Stimulated activated CD8-positive, alpha-beta memory T cell treated with anti-CD3 and anti-CD28 coated beads, Interleukin-4, amount 100 ng/mL, for 24 hours (primary cell): ENCODE measurements at regions not wholly inside any gene's neighbourhood (a gene's known extent, or its start where the extent isn't known, plus 50 kb on each side); places are given as distances from the start of the nearest gene placed in this dataset.
"Not testable (repeated sequence)": the region's sequence is repeated elsewhere in the genome, so short reads cannot be mapped to it uniquely, and the experiment has no call there.

Experiments used
- DNase-seq: peaks from one replicate; pipeline ENCODE4 v3.0.0-alpha.2; 2020; ENCODE audit warnings: low read depth

DNA sequence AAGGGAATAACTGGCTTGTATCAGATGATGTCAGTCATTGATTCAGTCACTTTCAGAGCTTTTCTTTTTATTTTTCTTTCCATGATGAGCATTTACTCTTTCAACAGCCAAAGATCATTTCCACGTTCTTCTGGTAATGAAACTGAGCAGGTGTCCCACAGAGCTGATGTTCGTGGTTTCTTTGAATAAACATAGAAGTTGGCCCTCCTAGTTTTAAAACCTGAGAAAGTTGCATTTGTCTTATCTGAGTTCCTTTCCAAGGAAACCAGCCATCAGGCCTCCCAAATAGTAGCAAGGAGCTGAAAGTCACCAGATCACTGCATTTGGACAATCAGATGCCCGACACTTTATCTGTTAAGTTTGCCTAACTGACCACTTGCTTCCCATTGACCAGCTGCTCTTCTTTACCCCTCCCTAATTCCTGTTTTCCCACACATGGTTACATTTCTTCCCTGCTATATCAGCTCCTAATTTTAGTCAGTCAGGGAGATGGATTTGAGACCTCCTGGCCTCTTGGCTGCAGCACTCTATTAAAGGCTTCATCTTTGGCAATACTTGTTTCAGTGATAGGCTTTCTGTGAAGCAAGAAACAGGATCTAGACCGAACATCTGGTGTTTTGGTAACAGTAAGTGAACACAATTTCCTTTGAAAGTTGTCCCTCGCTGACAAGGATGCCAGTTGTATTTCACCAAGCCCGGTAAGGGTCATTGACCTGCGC lies 420.8 kb downstream of the CHSY3 start:
- no peak for DNase-seq

DNA sequence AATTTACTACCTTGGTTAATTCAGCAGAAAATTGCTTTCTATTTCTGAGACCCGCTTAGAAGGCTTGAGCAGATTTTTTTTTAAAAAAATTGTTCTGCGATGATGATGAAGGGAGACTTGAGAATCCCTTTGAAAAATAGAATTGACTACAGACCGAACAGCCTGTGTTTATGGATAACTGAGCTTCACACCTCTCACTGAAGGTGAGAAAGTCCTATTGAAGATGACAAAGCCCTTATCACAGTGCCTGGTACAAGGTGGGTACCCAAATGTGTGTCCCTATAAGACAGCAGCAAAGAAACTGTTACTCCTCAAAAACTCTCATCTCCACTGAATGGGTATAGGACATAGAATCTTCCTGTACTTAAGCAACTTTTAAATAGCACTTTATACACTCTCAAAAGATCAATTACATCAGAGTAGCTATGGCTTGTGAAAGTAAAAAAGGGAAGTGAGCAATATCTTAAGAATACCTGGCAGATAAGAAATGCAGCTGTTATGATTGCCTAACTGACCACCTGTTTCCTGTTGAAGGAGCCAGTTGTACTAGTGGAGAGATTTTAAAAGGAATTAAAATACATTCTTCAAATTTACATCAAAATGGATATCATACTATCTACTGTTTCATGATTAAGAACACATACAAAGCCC lies 419.7 kb downstream of the CHSY3 start:
- no peak for DNase-seq

DNA sequence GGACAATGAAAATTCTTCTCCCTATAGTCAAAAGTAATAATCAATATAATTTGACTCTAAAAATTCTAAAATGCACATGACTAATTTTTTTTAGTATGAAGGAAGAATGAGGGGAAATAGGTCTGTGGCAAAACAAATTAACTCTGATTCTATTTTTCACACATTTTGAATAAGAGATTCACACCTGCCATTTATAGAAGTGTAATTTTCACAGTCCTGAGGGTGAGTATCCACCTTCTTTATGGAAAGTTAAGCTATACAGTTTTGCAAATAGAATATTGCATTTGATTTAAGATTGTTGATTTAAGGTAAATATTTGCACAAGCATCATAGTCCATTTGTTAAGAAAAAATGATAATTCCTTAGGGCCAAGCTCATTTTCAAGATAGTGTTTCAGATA lies 417.7 kb downstream of the CHSY3 start:
- no peak for DNase-seq

DNA sequence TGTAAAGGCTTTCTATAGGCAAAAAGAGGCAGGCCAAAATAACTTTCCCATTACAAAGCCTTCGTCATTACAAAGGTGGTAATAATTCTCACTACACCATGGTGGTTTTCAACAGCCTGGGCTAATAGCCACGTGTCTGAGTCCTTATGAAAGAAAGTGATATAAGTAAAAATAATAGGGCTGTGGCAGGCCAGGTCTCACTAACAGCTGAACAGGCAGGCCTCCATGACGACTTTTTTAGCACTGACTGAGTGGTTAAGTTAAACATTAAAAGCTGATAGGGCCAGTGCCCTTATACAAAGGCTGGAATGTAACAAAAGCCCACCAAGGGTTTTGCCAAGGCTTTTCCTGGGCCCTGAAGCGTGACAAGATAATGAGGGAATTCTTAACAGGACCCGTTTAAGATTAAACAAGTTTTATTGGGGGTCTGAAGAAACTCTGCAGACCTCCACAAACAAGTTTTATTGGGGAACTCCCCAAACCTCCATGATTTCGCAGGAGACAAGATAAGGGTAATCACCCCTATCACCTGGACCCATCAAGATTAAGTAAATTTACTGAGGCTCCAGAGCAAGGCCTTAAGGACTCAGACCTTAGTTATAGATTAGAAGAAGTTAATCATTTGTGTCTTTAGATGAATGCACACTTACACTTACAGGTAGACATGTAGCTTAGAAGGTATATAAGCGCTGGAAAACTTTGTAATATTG lies 412.9 kb downstream of the CHSY3 start:
- no peak for DNase-seq

DNA sequence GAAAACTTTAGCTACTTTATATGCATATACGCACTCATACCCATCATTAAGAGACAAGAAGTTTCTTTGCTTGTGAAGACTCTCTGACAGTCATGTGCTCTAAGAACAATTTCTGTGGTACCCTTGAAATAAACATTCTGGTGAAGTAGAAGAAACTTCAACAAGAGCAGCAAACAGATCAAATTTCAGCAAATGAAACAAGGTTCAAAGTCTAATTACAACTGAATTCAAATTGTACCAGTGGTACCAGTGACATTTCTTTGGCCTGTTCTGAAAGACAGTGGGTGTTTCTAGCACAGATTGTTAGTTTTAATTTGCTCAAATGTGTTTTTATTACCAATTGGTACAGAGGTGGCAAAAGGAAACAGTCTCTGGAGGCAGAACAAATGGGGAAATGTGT lies 391.0 kb downstream of the CHSY3 start:
- no peak for DNase-seq

DNA sequence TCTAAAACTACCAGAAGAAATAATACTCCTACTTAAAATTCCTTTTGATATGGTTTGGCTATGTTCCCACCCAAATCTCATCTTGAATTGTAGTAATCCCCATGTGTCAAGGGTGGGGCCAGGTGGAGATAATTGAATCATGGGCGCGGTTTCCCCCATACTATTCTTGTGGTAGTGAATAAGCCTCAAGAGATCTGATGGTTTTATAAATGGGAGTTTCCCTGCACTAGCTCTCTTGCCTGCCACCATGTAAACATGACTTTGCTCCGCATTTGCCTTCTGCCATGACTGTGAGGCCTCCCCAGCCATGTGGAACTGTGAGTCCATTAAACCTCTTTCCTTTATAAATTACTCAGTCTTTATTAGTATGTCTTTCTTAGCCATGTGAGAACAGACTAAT lies 390.5 kb downstream of the CHSY3 start:
- not testable (repeated sequence) for DNase-seq

DNA sequence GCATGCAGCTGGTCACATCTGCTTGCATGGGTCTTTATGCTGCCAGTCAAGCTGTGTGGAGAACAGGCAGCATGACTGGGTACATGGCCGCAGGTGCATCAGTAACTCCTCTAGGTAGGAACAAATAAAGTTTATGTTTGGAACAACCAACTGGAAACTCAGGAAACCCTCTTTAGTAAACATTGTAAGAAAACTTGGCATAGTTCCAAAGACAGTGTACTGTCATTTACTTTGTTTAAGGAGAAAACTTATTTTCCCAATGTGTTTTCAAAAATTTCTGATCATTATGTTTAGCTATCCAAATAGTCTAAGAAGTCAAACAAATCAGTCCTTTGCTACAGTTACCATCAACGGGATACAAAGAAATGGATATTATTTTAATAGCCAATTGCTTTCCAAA lies 386.0 kb downstream of the CHSY3 start:
- no peak for DNase-seq

DNA sequence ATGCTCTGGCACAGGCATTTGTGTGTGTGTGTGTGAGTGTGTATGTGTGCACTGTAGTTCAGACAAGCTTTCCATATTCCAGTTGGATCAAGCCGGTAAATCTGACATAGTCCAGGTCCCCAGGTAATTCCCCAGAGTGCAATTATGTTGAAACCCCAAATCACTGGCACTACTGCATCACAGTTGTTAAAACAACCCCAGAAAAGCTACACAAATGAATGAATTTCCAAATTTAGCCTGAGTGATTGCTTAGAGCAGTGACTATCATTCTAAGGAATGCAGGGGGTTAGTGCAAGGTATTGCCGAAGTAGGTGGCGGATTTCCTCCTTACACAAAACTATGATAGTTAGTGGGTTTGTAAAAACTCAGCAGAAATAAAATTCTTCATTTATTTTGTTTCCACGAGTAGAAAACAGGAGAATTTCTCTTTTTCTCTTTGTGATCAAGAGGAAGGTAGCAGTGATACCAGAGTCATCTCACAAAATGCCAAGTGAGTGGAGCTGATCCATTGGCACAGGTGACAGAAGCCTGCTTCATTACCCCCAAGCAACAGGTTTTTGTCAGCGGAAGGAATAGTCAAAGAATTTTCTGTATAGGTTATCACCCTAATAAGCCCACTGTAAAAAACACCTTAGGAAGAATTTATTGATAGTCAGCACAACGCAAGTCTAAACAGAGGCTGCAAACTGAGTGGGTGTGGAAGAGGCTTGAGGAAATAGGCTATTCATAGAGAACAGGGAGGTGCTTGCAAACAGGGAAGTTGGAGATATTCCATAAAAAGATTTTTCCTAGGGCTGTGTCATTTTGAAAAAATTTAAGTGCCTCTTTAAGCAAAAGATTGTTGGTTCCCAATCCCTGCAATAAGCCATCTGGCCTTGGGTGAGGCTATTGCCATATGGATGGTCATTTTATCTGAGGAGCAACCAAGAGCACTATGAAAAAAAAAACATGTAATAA lies 385.1 kb downstream of the CHSY3 start:
- DNase-seq, result no peak

DNA sequence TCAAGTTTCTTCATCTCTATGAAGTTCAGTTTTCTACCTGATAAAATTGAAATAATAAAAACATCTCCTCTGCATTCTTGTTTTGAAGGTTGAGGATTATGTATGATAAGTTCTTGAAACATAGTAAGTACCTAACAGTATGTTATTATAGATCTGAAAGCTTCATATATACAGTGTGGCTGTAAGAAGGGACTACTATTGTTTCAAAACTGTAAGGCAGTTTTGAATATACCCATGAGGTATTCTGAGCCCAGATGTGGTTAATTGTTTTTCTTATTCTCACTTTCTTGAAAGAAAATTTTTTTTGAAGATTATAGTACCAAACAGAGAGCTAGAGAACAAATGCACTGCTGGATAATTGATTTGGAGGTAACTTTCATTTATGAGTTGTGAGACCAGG lies 383.2 kb downstream of the CHSY3 start:
- DNase-seq, result no peak

- no peak for DNase-seq
Observed at GRCh38 chr5:130286971-130287370, 382.7 kb downstream of the CHSY3 start.

DNA sequence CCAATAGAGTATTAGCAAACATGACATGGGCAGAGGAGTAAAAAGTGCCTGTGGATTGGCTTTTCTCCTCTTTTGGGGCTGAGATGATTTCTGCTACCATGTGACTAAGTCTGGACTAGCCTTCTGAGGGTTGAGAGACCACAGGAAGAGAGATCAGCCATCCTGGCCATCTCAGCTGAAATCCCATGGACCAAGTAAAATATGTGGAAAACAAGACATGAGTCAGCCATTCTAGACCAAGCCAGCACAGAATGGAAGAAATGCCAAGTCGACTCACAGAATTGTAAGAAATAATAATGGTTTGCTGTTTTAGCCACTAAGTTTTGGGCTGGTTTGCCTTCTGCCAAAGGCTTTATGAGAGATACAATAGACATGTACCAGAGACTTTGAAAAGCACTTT lies 377.8 kb downstream of the CHSY3 start:
- DNase-seq, result no peak

DNA sequence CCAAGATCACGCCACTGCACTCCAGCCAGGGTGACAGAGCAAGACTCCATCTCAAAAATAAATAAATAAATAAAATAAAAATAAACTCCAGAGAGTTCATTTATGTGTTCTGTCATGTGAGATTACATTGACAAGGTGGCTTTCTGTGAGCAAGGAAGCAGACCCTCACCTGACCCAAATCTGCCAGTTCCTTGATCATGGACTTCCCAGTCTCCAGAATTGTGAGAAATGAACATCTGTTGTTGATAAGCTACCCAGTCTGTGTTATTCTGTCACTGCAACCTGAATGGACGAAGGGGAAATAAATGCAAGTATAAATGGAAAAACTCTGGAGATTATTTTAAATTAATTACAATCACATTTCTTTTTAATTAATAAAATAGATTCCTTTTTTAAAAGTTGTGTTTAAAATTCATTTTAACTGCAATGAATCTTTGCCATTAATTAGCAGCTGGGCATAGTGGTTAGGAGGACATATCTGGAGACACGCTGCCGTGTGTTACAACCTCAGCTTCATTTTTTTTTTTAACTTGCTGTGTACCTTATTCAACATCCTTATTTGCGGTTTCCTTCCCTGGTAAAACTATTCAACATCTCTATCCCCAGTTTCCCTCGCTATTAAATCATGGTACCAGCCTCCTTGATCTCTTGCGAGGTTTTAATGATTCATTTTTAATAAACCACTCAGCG lies 376.4 kb downstream of the CHSY3 start:
- no peak for DNase-seq

DNA sequence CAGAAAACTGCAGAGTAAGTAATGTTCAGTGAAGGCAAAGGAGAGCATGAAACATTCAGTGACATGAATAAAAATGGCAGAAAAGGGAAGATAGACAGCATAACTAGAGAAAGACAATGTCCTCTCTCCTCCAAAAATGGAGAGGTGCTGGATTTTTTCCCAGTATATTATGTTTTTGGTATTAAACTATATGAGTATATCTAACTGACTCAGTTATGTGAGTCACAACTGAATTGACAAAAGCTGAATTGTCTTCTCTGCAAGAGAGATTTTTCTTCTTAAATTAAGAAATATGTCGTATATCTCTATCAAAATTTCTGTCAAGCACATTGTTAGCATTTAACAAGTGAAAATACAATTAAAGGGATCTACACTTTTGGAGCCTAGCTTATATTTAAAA lies 375.1 kb downstream of the CHSY3 start:
- no peak for DNase-seq

DNA sequence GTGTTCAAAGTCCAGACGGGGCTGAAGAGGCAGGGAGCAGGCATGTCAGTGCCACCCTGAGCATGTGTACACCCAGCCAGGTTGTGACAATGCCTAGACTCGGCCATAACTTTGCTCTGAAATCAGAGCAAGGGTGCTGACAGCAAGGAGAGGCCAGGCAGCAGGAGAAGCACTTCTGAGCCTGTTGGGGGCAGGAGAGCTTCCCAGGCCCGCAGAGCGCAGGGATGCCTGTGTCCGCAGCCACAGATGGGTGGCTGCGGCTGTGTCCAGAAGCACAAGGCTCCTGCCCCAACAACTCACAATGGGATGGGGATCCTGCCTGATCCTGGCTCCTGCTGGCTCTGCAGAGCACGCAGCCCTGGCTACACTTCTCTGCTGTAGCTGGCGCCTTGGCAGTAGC lies 373.9 kb downstream of the CHSY3 start:
- DNase-seq, result no peak

DNA sequence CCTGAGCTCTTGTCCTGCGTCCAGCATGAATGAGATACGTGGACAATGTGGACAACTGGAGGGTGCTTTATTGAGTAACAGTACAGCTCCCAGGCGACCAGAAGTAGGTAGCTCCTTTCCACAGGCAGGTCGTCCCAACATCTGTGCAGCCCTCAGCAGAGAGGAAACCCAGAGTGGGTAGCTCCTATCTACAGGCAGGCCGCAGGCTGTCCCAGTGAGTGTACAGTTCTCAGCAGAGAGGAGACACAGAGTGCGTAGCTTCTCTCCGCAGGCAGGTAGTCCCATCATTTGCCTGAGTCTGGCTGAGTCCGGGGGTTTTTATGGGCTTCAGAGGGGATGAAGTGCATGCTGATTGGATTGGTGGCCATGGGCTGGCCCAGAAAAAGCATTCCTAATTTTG lies 373.3 kb downstream of the CHSY3 start:
- no peak for DNase-seq

DNA sequence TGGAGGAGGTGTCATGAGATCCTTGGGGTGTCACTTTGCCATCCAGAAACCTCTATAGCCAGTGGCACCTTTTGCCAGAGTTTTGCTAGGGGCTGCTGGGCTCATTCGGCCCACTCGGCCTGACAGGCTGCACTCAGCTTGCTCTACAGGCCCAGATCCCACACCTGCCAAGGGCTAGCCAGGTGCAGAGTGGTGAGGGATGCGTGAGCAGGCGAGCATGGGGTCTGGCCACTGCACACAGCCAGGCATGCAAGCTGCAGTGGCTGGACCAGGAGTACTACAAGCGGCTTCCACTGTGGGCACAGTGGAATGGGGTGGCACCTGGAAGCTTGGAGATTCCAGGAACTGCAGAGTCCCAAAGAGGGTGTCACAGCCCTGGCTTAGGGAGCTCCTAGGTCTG lies 372.7 kb downstream of the CHSY3 start:
- no peak for DNase-seq

GRCh38 chr5:130272837-130273236 lies 368.6 kb downstream of the CHSY3 start:
- no peak for DNase-seq

- DNase-seq, result no peak
Observed at GRCh38 chr5:130270786-130271185, 366.5 kb downstream of the CHSY3 start.

- no peak for DNase-seq
Observed at GRCh38 chr5:130268489-130268888, 364.2 kb downstream of the CHSY3 start.

- DNase-seq, result no peak
Observed at GRCh38 chr5:130267926-130268325, 363.7 kb downstream of the CHSY3 start.

GRCh38 chr5:130260481-130260880 lies 356.2 kb downstream of the CHSY3 start:
- no peak for DNase-seq

GRCh38 chr5:130251931-130252330 lies 347.7 kb downstream of the CHSY3 start:
- no peak for DNase-seq
